Epithelial cell of proximal tubule (primary cell): ENCODE measurements at regions not wholly inside any gene's neighbourhood (a gene's known extent, or its start where the extent isn't known, plus 50 kb on each side); places are given as distances from the start of the nearest gene placed in this dataset.

ENCODE experiments used
- DNase-seq: peaks from one replicate; pipeline ENCODE4 v3.0.0-alpha.2; 2011; ENCODE audit warnings: low read depth
- H3K4me3 ChIP-seq: 2 replicates; pipeline ENCODE4 v1.5.1; 2011; ENCODE audit warnings: low read depth, mild to moderate bottlenecking, low read length
- CTCF ChIP-seq: conservative IDR thresholded peaks from 2 replicates; pipeline ENCODE4 v1.5.1; 2012; ENCODE audit warnings: low read depth, mild to moderate bottlenecking, low read length

- H3K4me3 ChIP-seq: no peak overlapping the region
- DNase-seq: no peak
- no peak for TF ChIP-seq CTCF
These were observed 1906.2 kb downstream of the NCAM2 start for GRCh38 chr21:22904385-22904784.

GRCh38 chr21:22925032-22925431, 1926.8 kb downstream of the NCAM2 start:
- TF ChIP-seq CTCF: no peak
- DNase-seq: no peak
- H3K4me3 ChIP-seq: no peak overlapping the region

GRCh38 chr21:22927469-22927868, 1929.3 kb downstream of the NCAM2 start:
- no peak for DNase-seq
- TF ChIP-seq CTCF: no peak
- no peak overlapping the region for H3K4me3 ChIP-seq

GRCh38 chr21:22941779-22942490, 1943.7 kb downstream of the NCAM2 start:
- DNase-seq: no peak

GRCh38 chr21:22955559-22955958, 1957.3 kb downstream of the NCAM2 start:
- no peak for DNase-seq
- TF ChIP-seq CTCF: no peak
- no peak overlapping the region for H3K4me3 ChIP-seq

More at GRCh38 chr21:22941779-22942490, 1943.7 kb downstream of the NCAM2 start:
- no peak overlapping the region for H3K4me3 ChIP-seq
- TF ChIP-seq CTCF: no peak

GRCh38 chr21:22961258-22961657, 1963.0 kb downstream of the NCAM2 start:
- DNase-seq: no peak
- TF ChIP-seq CTCF: no peak
- H3K4me3 ChIP-seq: no peak overlapping the region
